SU-DHL-6 (cell line): ENCODE measurements at regions not wholly inside any gene's neighbourhood (a gene's known extent, or its start where the extent isn't known, plus 50 kb on each side); places are given as distances from the start of the nearest gene placed in this dataset.

ENCODE experiments used
- CTCF ChIP-seq: fragments of 200-600 bp; sonication (generic); IDR thresholded peaks from one replicate; pipeline ENCODE4 v1.5.1; 2017; ENCODE audit warnings: antibody characterized with exemption, mild to moderate bottlenecking, low read length, moderate library complexity; ENCODE audit not compliant: insufficient read depth, poor library complexity, severe bottlenecking
- EZH2phosphoT487 ChIP-seq: fragments of 200-600 bp; sonication (generic), shearing (Covaris generic); conservative IDR thresholded peaks from 2 replicates; pipeline ENCODE4 v1.6.1; 2018; ENCODE audit warnings: mild to moderate bottlenecking, antibody characterized with exemption, low read length, moderate library complexity, mixed read lengths

- TF ChIP-seq CTCF (no peak), EZH2phosphoT487 (no peak)
These were observed 144.3 kb downstream of the C1D start for GRCh38 chr2:67918471-67918870.
